PC-3 (cell line): ENCODE measurements at regions not wholly inside any gene's neighbourhood (a gene's known extent, or its start where the extent isn't known, plus 50 kb on each side); places are given as distances from the start of the nearest gene placed in this dataset.

ENCODE experiments used
- ATAC-seq: fragments of 200-7000 bp; cut with Tn5 transposase; 2 replicates; pipeline ENCODE4 v1.9.1; 2020; ENCODE audit warnings: mild to moderate bottlenecking, moderate library complexity
- BruUV-seq: library from RNA; stranded (reverse); fragments of 400-500 nt; replicated peaks from 2 replicates; lab custom pipeline; 2021; lab: Mats Ljungman, UMichigan
- CTCF ChIA-PET: fragments of 300-600 bp; sonication (Branson Sonifier 250); formaldehyde crosslinking; loops from one replicate; lab custom pipeline; 2022; ENCODE audit warnings: antibody characterized with exemption; lab: Charles Lee
- POLR2A ChIA-PET: fragments of 300-600 bp; sonication (Branson Sonifier 250); formaldehyde crosslinking; loops from one replicate; lab custom pipeline; 2022; ENCODE audit warnings: antibody characterized with exemption; ENCODE audit not compliant: unreplicated experiment; lab: Charles Lee
- DNase-seq: peaks from one replicate; pipeline ENCODE4 v3.0.0-alpha.2; 2015
- H2AFZ ChIP-seq: fragments of 300-600 bp; sonication (generic); 2 replicates; pipeline ENCODE4 v1.6.0; 2016; ENCODE audit warnings: antibody characterized with exemption, low read length
- H3F3A ChIP-seq: fragments of 300-600 bp; sonication (generic); one replicate; pipeline ENCODE4 v1.6.0; 2017; ENCODE audit warnings: antibody characterized with exemption, low read length, control low read depth, mild to moderate bottlenecking; ENCODE audit not compliant: unreplicated experiment
- H3K27ac ChIP-seq: fragments of 300-600 bp; sonication (generic); 2 replicates; pipeline ENCODE4 v1.5.1; 2016; ENCODE audit warnings: mild to moderate bottlenecking, low read length
- H3K27me3 ChIP-seq: fragments of 300-600 bp; sonication (generic); 2 replicates; pipeline ENCODE4 v1.6.1; 2016; ENCODE audit warnings: low read length, mixed read lengths
- H3K36me3 ChIP-seq: fragments of 300-600 bp; sonication (generic); 2 replicates; pipeline ENCODE4 v1.6.1; 2016; ENCODE audit warnings: low read depth, mixed run types, low read length, mixed read lengths
- H3K4me1 ChIP-seq: fragments of 300-600 bp; sonication (generic); 2 replicates; pipeline ENCODE4 v1.5.1; 2016; ENCODE audit warnings: low read length; ENCODE audit not compliant: insufficient read depth
- H3K4me2 ChIP-seq: fragments of 300-600 bp; sonication (generic); 2 replicates; pipeline ENCODE4 v1.6.0; 2016; ENCODE audit warnings: low read length
- H3K4me3 ChIP-seq: fragments of 300-600 bp; sonication (generic); 2 replicates; pipeline ENCODE4 v1.5.1; 2016; ENCODE audit warnings: mild to moderate bottlenecking, low read length, mixed read lengths
- H3K79me2 ChIP-seq: fragments of 300-600 bp; sonication (generic); 2 replicates; pipeline ENCODE4 v1.6.1; 2017; ENCODE audit warnings: low read length, mixed read lengths
- H3K9ac ChIP-seq: fragments of 300-600 bp; sonication (generic); 2 replicates; pipeline ENCODE4 v1.6.0; 2016; ENCODE audit warnings: mild to moderate bottlenecking, low read length
- H3K9me2 ChIP-seq: fragments of 300-600 bp; sonication (generic); replicated peaks from 2 replicates; pipeline ENCODE4 v1.6.1; 2016; ENCODE audit warnings: mixed run types, low read length, mixed read lengths
- H3K9me3 ChIP-seq: fragments of 300-600 bp; sonication (generic); 2 replicates; pipeline ENCODE4 v1.6.1; 2016; ENCODE audit warnings: low read length, mixed read lengths
- H4K20me1 ChIP-seq: fragments of 300-600 bp; sonication (generic); 2 replicates; pipeline ENCODE4 v1.6.1; 2016; ENCODE audit warnings: low read length, mixed read lengths
- CTCF ChIP-seq: fragments of 300-600 bp; sonication (generic); conservative IDR thresholded peaks from 2 replicates; pipeline ENCODE4 v1.5.1; 2017; ENCODE audit warnings: antibody characterized with exemption, low read depth, mild to moderate bottlenecking, low read length
- EZH2 ChIP-seq: fragments of 300-600 bp; sonication (generic); IDR thresholded peaks from one replicate; pipeline ENCODE4 v1.6.1; 2017; ENCODE audit warnings: antibody characterized with exemption, mild to moderate bottlenecking, low read length; ENCODE audit not compliant: unreplicated experiment
- EZH2phosphoT487 ChIP-seq: fragments of 300-600 bp; sonication (generic); IDR thresholded peaks from 2 replicates; pipeline ENCODE4 v1.6.1; 2018; ENCODE audit warnings: mild to moderate bottlenecking, antibody characterized with exemption, low read length, borderline replicate concordance
- intact Hi-C: fragments of 100-400 bp; cut with micrococcal nuclease; formaldehyde crosslinking; loops from 2 replicates; pipeline ENCODE4 v1.9.0; 2023

GRCh38 chr18:67243799-67244587 lies 272.5 kb downstream of the DSEL start:
- Histone ChIP-seq H3F3A (no peaks in the 10 kb centered on the region), H3K9me3 (no peaks in the 10 kb centered on the region), H3K9ac (no peak overlapping the region), H3K9me2 (no peaks in the 10 kb centered on the region), H3K4me3 (peak overlapping the region; percentile 52), H3K79me2 (no peaks in the 10 kb centered on the region), H4K20me1 (no peaks in the 10 kb centered on the region), H3K27ac (no peak overlapping the region), H3K27me3 (no peaks in the 10 kb centered on the region), H3K4me1 (peaks cover 4% of the 10 kb centered on the region; the same call in 1 of the 2 replicates), H3K36me3 (no peaks in the 10 kb centered on the region), H2AFZ (peak overlapping the region; percentile 82), H3K4me2 (peak overlapping the region; percentile 81)
- DNase-seq, result no peak
- TF ChIP-seq CTCF (no peak), EZH2 (no peak), EZH2phosphoT487 (no peak)
- ChIA-PET CTCF (interaction anchor here (0.6 kb wide), 1 partner anchor 127 kb away, joined by 3 read pairs; no protein-coding TSS in a partner anchor), POLR2A (interaction anchor here (0.6 kb wide), 1 partner anchor 340 kb away, joined by 3 read pairs; no protein-coding TSS in a partner anchor)
- no TSS peak for BruUV-seq
- intact Hi-C loops, result no loop called here
- peak; percentile 84 for ATAC-seq

- Histone ChIP-seq H4K20me1 (no peaks in the 10 kb centered on the region), H3K4me2 (no peak overlapping the region), H3F3A (no peaks in the 10 kb centered on the region), H3K27me3 (no peaks in the 10 kb centered on the region), H2AFZ (no peak overlapping the region), H3K9ac (no peak overlapping the region), H3K79me2 (no peaks in the 10 kb centered on the region), H3K9me2 (no peaks in the 10 kb centered on the region), H3K4me3 (no peak overlapping the region), H3K36me3 (no peaks in the 10 kb centered on the region), H3K27ac (no peak overlapping the region), H3K9me3 (no peaks in the 10 kb centered on the region), H3K4me1 (peaks cover 4% of the 10 kb centered on the region; the same call in 1 of the 2 replicates)
- TF ChIP-seq CTCF (no peak), EZH2phosphoT487 (no peak), EZH2 (no peak)
- ATAC-seq, result no peak
- CTCF ChIA-PET, result no interaction called here
- intact Hi-C loops, result no loop called here
- POLR2A ChIA-PET, result no interaction called here
- no peak for DNase-seq
- BruUV-seq, result no TSS peak
Measured at GRCh38 chr18:67242001-67242400, 274.5 kb downstream of the DSEL start.

- no peak overlapping the region for H3K9ac ChIP-seq
- no peak for ATAC-seq
- no peak for TF ChIP-seq EZH2phosphoT487
- no peak for TF ChIP-seq CTCF
- no peak for TF ChIP-seq EZH2
Measured at GRCh38 chr18:67241299-67241698, 275.2 kb downstream of the DSEL start.

More at GRCh38 chr18:67241299-67241698, 275.2 kb downstream of the DSEL start:
- Histone ChIP-seq H4K20me1 (no peaks in the 10 kb centered on the region), H3F3A (no peaks in the 10 kb centered on the region), H2AFZ (no peak overlapping the region), H3K9me2 (no peaks in the 10 kb centered on the region), H3K9me3 (no peaks in the 10 kb centered on the region), H3K79me2 (no peaks in the 10 kb centered on the region), H3K4me3 (no peak overlapping the region), H3K36me3 (no peaks in the 10 kb centered on the region), H3K4me2 (no peak overlapping the region), H3K27ac (no peak overlapping the region), H3K27me3 (no peaks in the 10 kb centered on the region), H3K4me1 (peaks cover 4% of the 10 kb centered on the region; the same call in 1 of the 2 replicates)
- ChIA-PET POLR2A (no interaction called here), CTCF (no interaction called here)
- DNase-seq, result no peak
- BruUV-seq, result no TSS peak
- intact Hi-C loops, result no loop called here
